HUDEP-2 (cell line): ENCODE measurements at regions not wholly inside any gene's neighbourhood (a gene's known extent, or its start where the extent isn't known, plus 50 kb on each side); places are given as distances from the start of the nearest gene placed in this dataset.

Experiments used
- DNase-seq, 76 experiments: peaks; one replicate each; lab custom pipeline; 2025; ENCODE audit not compliant: unreplicated experiment in 76 of 76; lab: John Stamatoyannopoulos, UW

DNA sequence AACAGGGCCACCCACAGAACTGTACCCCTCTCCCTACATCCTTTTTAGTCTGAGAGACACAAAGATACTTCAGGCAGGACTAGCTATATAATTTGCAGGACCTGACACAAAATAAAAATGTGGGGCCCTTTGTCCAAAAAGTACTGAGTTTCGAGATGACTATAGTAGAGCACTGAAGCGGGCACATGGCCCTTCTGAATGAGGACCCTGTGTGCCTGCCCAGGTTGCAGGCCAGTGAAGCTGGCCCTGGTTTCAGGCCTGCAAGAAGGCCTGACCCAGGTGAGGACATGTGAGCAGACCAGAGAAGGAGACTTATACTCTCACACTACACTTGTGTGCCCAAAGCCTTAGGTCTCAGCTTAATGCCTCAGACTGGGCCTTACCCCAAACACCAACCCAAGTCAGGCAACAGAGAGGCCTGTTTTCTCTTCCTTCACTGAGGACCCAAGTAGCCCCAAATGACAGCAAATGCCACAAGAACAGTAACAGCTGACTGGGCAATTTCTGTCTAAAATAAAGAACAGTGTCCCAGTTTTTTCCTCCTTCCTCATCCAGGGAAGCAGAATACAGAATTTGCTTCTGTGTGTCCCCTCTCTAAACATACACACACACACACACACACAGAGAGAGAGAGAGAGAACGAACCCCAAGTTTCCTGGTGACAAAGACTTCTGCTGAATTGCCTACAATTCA lies 100.9 kb upstream of the ARHGEF3 start:
- no peak for DNase-seq

DNA sequence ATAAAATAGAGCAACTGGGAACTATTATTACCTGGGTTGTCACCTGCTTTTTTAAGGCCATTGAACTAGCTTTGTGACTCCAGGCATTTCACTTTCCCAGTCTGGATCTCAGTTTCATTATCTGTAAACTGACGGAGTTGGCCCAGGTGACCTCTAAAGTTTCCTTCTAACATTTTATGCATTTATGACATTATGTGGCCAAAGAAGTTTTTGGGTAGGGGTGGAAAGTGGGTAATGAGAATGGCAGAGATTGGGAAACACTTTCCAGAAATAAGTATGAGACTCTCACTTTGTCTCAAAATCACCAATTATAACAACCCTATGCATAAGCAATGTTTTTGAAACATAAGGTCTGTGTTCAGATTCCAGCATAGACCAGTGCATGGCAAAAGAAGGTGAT lies 99.1 kb upstream of the ARHGEF3 start:
- no peak for DNase-seq

DNA sequence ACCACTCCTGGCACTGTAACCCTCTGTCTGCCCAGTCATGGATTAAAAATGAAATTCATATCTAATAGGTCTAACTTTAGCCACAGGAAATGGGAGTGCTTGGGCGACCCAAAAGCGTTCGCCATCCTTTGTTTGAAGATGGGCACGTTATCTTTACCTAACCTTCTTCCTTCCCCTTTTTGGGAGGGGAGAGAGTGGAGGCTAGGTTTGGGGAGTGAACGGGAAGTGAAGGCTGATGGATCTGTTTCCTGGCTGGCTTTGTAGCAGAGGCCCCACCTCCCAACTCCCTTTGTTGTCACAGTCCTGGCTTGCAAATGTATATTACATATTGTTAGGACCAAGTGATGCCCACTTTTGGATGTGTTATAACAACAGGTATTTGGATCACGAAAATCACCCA lies 98.1 kb upstream of the ARHGEF3 start:
- no peak for DNase-seq

DNA sequence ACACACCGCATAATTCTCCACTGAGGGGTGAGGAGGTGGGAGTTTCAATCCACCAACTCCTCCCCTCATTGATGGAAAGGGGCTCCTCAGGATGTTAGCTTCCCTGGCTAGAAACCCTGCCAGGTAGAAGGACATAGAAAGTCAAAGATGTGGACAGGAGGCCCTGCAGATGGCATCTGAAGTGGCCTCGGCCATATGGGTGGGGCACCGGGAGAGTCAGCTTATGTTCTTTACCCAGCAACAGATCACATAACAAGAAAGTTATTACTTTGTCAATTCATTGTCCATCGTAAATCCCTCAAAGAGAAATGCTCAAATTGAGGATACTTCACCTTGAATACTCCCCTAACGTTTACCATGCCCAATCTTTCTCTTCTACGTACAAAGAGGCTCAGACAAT lies 97.3 kb upstream of the ARHGEF3 start:
- no peak for DNase-seq

DNA sequence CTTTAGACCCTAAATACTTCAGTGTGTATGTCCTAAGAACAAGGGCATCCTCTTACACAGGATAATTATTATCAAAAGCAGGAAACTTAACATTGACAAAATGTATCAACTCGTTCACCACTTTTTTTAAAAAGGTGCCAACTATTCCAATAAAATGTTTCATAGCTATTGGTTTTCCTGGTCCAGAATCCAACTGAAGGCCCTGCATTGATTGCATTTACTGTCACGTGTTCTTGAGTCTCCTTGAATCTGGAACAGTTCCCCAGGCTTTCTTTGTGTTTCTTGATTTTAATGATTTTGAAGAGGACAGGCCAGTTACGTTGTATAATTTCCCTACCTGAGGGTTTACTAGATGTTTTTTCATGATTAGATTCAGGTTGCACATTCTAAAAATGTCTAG lies 94.6 kb upstream of the ARHGEF3 start:
- DNase-seq = no peak

GRCh38 chr3:56894881-56895431 lies 93.2 kb upstream of the ARHGEF3 start:
- DNase-seq = no peak

DNA sequence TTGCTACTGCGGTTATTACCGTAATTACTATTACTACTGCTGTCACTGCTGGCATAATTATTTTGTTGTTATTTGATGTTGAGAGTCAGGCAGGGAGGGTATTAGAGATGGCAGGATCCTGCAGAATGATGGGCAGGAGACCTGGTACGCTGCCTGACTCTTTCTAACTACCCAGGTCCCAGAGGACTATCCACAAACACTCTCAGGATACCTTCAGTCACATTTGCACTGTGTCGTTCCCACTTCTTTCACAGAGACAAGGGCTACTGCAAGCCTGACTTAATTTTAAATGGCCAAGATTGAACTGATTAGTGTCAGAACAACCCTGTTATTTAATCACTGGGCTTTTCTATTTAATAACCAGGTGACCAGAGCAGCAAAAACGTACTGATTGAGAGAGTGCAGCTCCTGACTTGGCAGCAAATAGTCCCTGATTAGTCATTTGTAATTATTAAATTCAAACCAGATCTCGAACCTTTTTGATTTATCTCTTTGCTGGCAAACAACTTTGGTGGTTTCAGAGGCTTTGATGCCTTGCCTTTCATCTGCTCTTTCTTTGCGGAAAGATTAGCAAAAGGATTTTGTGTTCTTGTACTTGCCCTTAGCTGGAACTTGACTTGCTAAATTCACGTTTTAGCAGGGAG lies 88.8 kb upstream of the ARHGEF3 start:
- DNase-seq = no peak

GRCh38 chr3:56889131-56889530 lies 87.4 kb upstream of the ARHGEF3 start:
- no peak for DNase-seq

- DNase-seq = no peak
Measured at GRCh38 chr3:56887402-56888025, 85.8 kb upstream of the ARHGEF3 start.

GRCh38 chr3:56886314-56886713 lies 84.6 kb upstream of the ARHGEF3 start:
- no peak for DNase-seq

- DNase-seq = no peak
Measured at GRCh38 chr3:56885879-56886278, 84.1 kb upstream of the ARHGEF3 start.

GRCh38 chr3:56885453-56885852 lies 83.7 kb upstream of the ARHGEF3 start:
- no peak for DNase-seq

- DNase-seq = no peak
Measured at GRCh38 chr3:56884387-56884786, 82.6 kb upstream of the ARHGEF3 start.

DNA sequence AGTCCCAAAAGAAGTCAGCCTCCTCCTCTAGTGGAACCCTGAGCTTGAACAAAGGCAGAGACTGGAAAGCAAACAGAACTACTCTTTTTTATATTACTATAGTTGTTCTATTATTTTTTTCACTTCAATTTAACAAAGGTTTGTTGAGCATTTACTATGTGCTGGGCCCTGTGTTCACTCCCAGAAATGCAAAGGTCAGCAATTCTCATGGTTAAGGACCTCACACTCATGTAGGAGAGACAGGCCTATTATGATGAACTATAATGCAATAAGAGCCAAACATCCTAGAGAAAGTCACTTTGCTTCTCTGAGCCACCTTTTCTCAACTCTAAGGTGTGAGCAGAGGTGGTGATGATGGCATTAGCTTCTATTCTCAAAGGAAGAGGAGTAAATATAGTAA lies 82.1 kb upstream of the ARHGEF3 start:
- DNase-seq = no peak

GRCh38 chr3:56882896-56883295 lies 81.1 kb upstream of the ARHGEF3 start:
- DNase-seq = no peak

GRCh38 chr3:56881841-56882240 lies 80.1 kb upstream of the ARHGEF3 start:
- DNase-seq = no peak

DNA sequence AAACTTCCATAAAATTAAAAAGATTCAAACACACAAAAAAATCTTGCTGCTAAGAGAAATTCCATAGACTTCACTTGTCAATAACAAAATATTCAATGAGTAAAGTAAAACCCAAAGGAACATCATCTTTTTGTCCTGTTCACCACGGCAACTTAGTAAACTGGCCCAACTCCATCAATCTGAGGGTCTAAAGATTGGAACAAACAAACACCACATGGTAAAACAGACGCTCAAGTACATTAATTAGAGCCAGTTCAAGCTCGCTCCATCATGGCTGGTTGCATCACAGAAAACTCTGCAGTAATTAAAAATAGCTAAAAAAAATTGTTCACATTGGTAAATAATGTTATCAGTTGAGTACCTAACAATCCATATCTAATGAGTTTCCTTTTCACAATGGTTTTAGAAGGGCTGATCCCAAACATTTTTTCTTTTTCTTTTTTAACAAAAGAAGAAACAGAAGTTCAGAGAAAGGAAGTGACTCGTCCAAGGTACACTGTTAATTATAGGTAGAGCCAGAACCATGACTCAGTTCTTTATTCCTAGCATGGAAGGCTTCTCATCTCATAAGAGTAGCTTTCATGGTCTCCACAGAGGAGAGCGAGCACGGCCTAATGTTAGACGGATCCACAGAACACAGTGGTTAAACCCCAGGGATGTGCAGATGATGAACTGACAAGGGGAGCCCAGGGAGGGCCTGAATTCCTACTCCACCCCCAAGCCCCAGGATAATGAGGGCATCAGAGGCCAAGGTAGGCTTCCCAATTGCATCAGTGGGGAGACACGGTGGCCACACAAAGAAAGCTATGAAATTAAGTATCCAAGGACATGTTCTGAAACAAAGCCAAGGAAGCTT lies 79.2 kb upstream of the ARHGEF3 start:
- DNase-seq = no peak

DNA sequence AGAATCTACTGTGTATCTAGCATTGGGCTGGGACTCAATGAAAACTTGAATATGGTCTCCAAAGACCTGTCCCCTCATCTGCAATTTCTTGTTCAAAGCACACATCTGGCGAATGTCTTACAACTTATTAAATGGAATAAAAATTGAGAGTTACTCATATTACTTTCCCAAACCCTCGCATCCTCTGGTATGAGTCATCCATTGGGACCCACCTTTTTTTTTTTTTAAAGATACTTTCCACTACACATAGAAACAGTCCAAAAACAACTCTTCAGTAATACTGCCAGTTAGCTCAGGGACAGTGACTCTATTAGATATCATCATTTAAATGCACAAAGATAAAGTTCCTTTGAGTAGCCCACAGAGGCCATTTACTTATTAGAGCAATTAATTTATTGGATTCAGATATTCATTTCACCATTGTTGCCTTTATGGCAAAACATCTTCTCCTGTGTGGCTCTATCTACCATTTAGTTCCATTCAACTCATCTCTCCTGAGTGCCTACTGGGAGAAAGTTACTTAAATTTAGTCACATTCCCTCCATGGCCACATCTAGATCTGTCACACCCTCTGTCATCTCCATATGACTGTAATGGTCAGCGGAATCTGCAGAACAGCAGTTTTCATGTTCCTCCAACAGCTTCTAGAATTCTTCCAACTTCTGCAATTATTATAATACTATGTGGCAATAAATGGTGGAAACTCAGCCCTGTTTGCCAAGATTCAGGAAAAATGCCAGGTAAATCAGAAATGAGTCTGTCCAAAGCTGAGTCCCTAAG lies 77.9 kb upstream of the ARHGEF3 start:
- DNase-seq = no peak

- DNase-seq = no peak
Measured at GRCh38 chr3:56878074-56878473, 76.3 kb upstream of the ARHGEF3 start.

DNA sequence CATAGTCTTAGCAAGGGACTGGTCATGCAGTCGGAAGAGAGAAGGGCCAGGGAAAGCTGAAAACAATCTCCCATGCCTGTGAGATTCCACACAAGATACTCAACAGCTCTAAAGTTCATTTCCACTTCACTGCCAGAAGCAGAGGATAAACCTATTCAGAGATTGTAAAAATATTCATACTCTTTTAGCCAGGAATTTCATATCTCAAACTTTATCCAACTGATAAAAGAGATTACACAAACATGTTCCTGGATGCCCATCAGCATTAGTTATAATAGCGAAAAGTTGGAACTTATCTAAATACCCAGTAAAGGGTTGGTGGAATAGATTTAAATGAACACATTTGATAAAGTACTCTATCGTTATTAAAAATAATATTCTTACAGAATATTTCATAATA lies 75.2 kb upstream of the ARHGEF3 start:
- no peak for DNase-seq
